GM10266 (cell line): ENCODE measurements at regions not wholly inside any gene's neighbourhood (a gene's known extent, or its start where the extent isn't known, plus 50 kb on each side); places are given as distances from the start of the nearest gene placed in this dataset.
"Not testable (repeated sequence)": the region's sequence is repeated elsewhere in the genome, so short reads cannot be mapped to it uniquely, and the experiment has no call there.

ENCODE experiments used
- DNase-seq: peaks from one replicate; pipeline ENCODE4 v3.0.0; 2012; ENCODE audit errors: extremely low spot score
- CTCF ChIP-seq: IDR thresholded peaks from 2 replicates; pipeline ENCODE4 v1.5.1; 2012; ENCODE audit warnings: mild to moderate bottlenecking, low read depth; ENCODE audit not compliant: control insufficient read depth, insufficient read depth; ENCODE audit errors: missing control alignments

GRCh38 chr6:137559521-137560183, 65.5 kb upstream of the OLIG3 start:
- TF ChIP-seq CTCF: peak; percentile 26
- DNase-seq: not testable (repeated sequence)

GRCh38 chr6:137560184-137560563, 66.0 kb upstream of the OLIG3 start:
- TF ChIP-seq CTCF: no peak
- no peak for DNase-seq

- no peak for TF ChIP-seq CTCF
- no peak for DNase-seq
Observed at GRCh38 chr6:137568067-137568466, 73.9 kb upstream of the OLIG3 start.

GRCh38 chr6:137570393-137570792, 76.2 kb upstream of the OLIG3 start:
- DNase-seq: no peak
- TF ChIP-seq CTCF: no peak

GRCh38 chr6:137571854-137572253, 77.7 kb upstream of the OLIG3 start:
- peak; percentile 55 for TF ChIP-seq CTCF

GRCh38 chr6:137573739-137574138, 79.5 kb upstream of the OLIG3 start:
- no peak for TF ChIP-seq CTCF

More at GRCh38 chr6:137571854-137572253, 77.7 kb upstream of the OLIG3 start:
- peak; percentile 34 for DNase-seq

GRCh38 chr6:137579612-137580011, 85.4 kb upstream of the OLIG3 start:
- no peak for TF ChIP-seq CTCF
- DNase-seq: no peak

More at GRCh38 chr6:137573739-137574138, 79.5 kb upstream of the OLIG3 start:
- no peak for DNase-seq
